GM12878 (cell line): ENCODE measurements at regions not wholly inside any gene's neighbourhood (a gene's known extent, or its start where the extent isn't known, plus 50 kb on each side); places are given as distances from the start of the nearest gene placed in this dataset.

Experiments used
- ATAC-seq: fragments of 200-7000 bp; cut with Tn5 transposase; 3 replicates; pipeline ENCODE4 v1.9.1; 2020; ENCODE audit warnings: mild to moderate bottlenecking, moderate library complexity
- BruUV-seq: library from RNA; stranded (reverse); fragments of 400-500 nt; replicated peaks from 2 replicates; lab custom pipeline; 2021; lab: Mats Ljungman, UMichigan
- CTCF ChIA-PET: fragments of 300-600 bp; sonication (Branson Sonifier 250); formaldehyde crosslinking; extraction: SDS; loops from one replicate; lab custom pipeline; 2021; ENCODE audit warnings: inconsistent platforms; lab: Yijun Ruan, JAX
- POLR2A ChIA-PET: fragments of 350-600 bp; formaldehyde crosslinking; extraction: SDS; loops from one replicate; lab custom pipeline; 2021; ENCODE audit warnings: inconsistent platforms; lab: Charles Lee
- RAD21 ChIA-PET: fragments of 300-600 bp; sonication (Branson Sonifier 250); formaldehyde crosslinking; loops from one replicate; lab custom pipeline; 2023; ENCODE audit warnings: antibody characterized with exemption; ENCODE audit not compliant: unreplicated experiment; lab: Charles Lee
- SMC1A ChIA-PET: fragments of 300-600 bp; sonication (Branson Sonifier 250); formaldehyde crosslinking; loops from one replicate; lab custom pipeline; 2023; ENCODE audit not compliant: unreplicated experiment, uncharacterized antibody; lab: Charles Lee
- DNase-seq: peaks from one replicate; pipeline ENCODE4 v3.0.0-alpha.2; 2011; ENCODE audit warnings: low read depth, low spot score
- FAIRE-seq: peaks from 3 replicates; lab custom pipeline; 2011; peaks lifted over from hg19 to GRCh38; lab: Jason Lieb, UNC
- H2AFZ ChIP-seq: 2 replicates; pipeline ENCODE4 v1.6.0; 2011; ENCODE audit warnings: low read depth, low read length, control low read depth; ENCODE audit not compliant: control insufficient read depth
- H3K27ac ChIP-seq: 2 replicates; pipeline ENCODE4 v1.5.1; 2011; ENCODE audit warnings: control low read depth; ENCODE audit not compliant: control insufficient read depth, insufficient read depth
- H3K27me3 ChIP-seq, 2 experiments: replicated peaks in 1 of 2; 2 replicates each; pipeline versions ENCODE4 v1.6.0 to v1.6.1; 2011; ENCODE audit warnings: low read length in 1 of 2; ENCODE audit not compliant: control insufficient read depth in 2 of 2, insufficient read depth in 2 of 2
- H3K36me3 ChIP-seq, 2 experiments: 2 replicates each; pipeline ENCODE4 v1.5.1; 2011; ENCODE audit warnings: low read length in 1 of 2; ENCODE audit not compliant: control insufficient read depth in 2 of 2, insufficient read depth in 2 of 2
- H3K4me1 ChIP-seq: 2 replicates; pipeline ENCODE4 v1.6.1; 2011; ENCODE audit warnings: mild to moderate bottlenecking, low read length, moderate library complexity, mixed read lengths; ENCODE audit not compliant: control insufficient read depth, insufficient read depth
- H3K4me2 ChIP-seq: 2 replicates; pipeline ENCODE4 v1.6.0; 2011; ENCODE audit warnings: control low read depth; ENCODE audit not compliant: control insufficient read depth, insufficient read depth
- H3K4me3 ChIP-seq: fragments of 200-600 bp; sonication (generic); 2 replicates; pipeline ENCODE4 v1.5.1; 2016
- H3K79me2 ChIP-seq: 2 replicates; pipeline ENCODE4 v1.6.0; 2011; ENCODE audit warnings: low read length; ENCODE audit not compliant: control insufficient read depth, insufficient read depth
- H3K9ac ChIP-seq: 2 replicates; pipeline ENCODE4 v1.8.0; 2011; ENCODE audit warnings: low read length, control low read depth, mixed read lengths; ENCODE audit not compliant: control insufficient read depth, insufficient read depth
- H3K9me3 ChIP-seq: replicated peaks from 3 replicates; pipeline ENCODE4 v1.5.1; 2011; ENCODE audit warnings: mild to moderate bottlenecking, low read length; ENCODE audit not compliant: control insufficient read depth, insufficient read depth
- H4K20me1 ChIP-seq: 2 replicates; pipeline ENCODE4 v1.6.0; 2011; ENCODE audit not compliant: control insufficient read depth, insufficient read depth
- BHLHE40 ChIP-seq, 2 experiments: fragments of 450-650 bp in 1 of 2; IDR thresholded peaks; 2 replicates each; pipeline ENCODE4 v1.6.1; 2011 to 2017; ENCODE audit warnings: low read depth in 2 of 2, borderline replicate concordance in 1 of 2, improper control_type of control experiment in 1 of 2, low read length in 1 of 2, mild to moderate bottlenecking in 1 of 2
- BMI1 ChIP-seq: fragments of 450-650 bp; IDR thresholded peaks from 2 replicates; pipeline ENCODE4 v1.6.1; 2016; ENCODE audit warnings: mild to moderate bottlenecking, moderate library complexity, borderline replicate concordance
- EED ChIP-seq: sonication (generic); IDR thresholded peaks from 2 replicates; pipeline ENCODE4 v1.6.1; 2016; ENCODE audit warnings: antibody characterized with exemption, low read depth
- EP300 ChIP-seq, 2 experiments: fragments of 150-350 bp in 1 of 2; IDR thresholded peaks; 2 replicates each; pipeline ENCODE4 v1.6.1; 2011 to 2012; ENCODE audit warnings: low read depth in 2 of 2, low read length in 2 of 2, borderline replicate concordance in 1 of 2, improper control_type of control experiment in 1 of 2, inconsistent platforms in 1 of 2; ENCODE audit not compliant: control insufficient read depth in 1 of 2
- RUNX3 ChIP-seq: IDR thresholded peaks from 2 replicates; pipeline ENCODE4 v1.6.1; 2012; ENCODE audit warnings: low read length, inconsistent platforms
- WGBS: methylation state at CpG from one replicate; pipeline ENCODE4 v1.1.6; 2016; ENCODE audit warnings: low lambda C conversion rate; ENCODE audit not compliant: insufficient replicate concordance, insufficient coverage; ENCODE audit errors: missing lambda C conversion rate; 5-methylcytosine and 5-hydroxymethylcytosine counted together
- in situ Hi-C: fragments of 300-500 bp; cut with MboI; formaldehyde crosslinking; loops from 9 replicates; pipeline ENCODE4 v1.14.3; 2018; ENCODE audit warnings: mixed read lengths
- intact Hi-C: fragments of 100-400 bp; cut with micrococcal nuclease; formaldehyde crosslinking; loops from one replicate; pipeline ENCODE4 v1.14.2; 2022; ENCODE audit not compliant: unreplicated experiment
- TF ChIP-seq, protein P1 (sequence below): fragments of 450-650 bp; IDR thresholded peaks from 2 replicates; pipeline ENCODE4 v1.6.1; 2017; ENCODE audit warnings: mild to moderate bottlenecking
- TF ChIP-seq, protein P2 (sequence below): fragments of 450-650 bp; conservative IDR thresholded peaks from 2 replicates; pipeline ENCODE4 v1.6.1; 2017; ENCODE audit warnings: mild to moderate bottlenecking, moderate library complexity

DNA sequence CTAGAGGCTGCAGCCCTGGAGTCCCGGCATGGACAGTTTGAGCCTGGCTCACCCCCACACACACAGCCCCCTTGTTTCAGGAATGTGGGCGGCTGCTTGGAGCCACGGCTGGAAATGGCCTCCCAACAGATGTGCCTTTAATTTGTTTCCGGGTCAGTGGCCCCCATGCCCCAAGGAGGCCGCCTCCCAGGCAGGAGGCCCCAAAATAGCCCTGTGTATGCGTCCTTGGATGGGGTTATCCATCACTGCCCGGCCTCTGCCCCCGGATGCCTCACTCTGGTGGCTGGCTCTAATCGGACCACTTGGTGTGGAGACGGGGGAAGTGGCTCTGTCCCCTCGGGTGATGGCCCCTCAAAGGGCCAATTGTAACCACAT is 151.9 kb upstream of the MYCN start:
- CTCF ChIA-PET: no interaction called here
- ATAC-seq: no peak
- RAD21 ChIA-PET: no interaction called here
- Histone ChIP-seq H3K27ac (no peak overlapping the region), H3K79me2 (no peaks in the 10 kb centered on the region), H4K20me1 (no peaks in the 10 kb centered on the region), H2AFZ (no peak overlapping the region), H3K4me2 (no peak overlapping the region), H3K9me3 (no peaks in the 10 kb centered on the region), H3K36me3 (no peaks in the 10 kb centered on the region), H3K4me1 (no peaks in the 10 kb centered on the region), H3K4me3 (no peak overlapping the region), H3K9ac (no peak overlapping the region), H3K27me3 (peaks cover 0 to 2% of the 10 kb centered on the region in 2 experiments; a peak in 2 of 4 replicates)
- no TSS peak for BruUV-seq
- no peak for TF ChIP-seq EED
- TF ChIP-seq, protein P1, sequence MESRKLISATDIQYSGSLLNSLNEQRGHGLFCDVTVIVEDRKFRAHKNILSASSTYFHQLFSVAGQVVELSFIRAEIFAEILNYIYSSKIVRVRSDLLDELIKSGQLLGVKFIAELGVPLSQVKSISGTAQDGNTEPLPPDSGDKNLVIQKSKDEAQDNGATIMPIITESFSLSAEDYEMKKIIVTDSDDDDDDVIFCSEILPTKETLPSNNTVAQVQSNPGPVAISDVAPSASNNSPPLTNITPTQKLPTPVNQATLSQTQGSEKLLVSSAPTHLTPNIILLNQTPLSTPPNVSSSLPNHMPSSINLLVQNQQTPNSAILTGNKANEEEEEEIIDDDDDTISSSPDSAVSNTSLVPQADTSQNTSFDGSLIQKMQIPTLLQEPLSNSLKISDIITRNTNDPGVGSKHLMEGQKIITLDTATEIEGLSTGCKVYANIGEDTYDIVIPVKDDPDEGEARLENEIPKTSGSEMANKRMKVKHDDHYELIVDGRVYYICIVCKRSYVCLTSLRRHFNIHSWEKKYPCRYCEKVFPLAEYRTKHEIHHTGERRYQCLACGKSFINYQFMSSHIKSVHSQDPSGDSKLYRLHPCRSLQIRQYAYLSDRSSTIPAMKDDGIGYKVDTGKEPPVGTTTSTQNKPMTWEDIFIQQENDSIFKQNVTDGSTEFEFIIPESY: no peak
- SMC1A ChIA-PET: no interaction called here
- 20% methylated on average over 11 of the region's 11 CpGs for WGBS
- no peak for DNase-seq
- no peak for FAIRE-seq
- in situ Hi-C loops (no loop called here), intact Hi-C loops (no loop called here)
- POLR2A ChIA-PET: no interaction called here

DNA sequence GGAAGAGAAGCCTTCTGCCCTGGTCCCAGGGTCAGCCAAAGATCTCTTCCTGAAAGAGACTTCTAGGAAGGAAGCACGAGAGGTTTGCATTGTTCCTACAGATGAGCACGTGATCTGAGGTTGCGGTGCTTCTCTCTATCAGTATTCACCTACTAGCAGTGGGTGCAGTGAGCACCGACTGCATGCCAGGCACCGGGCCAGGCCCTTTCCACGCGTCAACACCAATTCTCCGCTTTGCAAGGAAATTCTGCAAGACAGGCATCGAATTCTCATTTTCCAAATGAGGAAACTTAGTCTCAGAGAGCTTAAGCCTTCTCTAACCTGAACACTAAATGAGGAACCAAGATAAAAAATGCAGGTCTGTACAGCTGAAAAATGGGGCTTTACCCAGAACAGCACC is 151.5 kb upstream of the MYCN start:
- Histone ChIP-seq H3K9me3 (no peaks in the 10 kb centered on the region), H3K27ac (no peak overlapping the region), H3K36me3 (no peaks in the 10 kb centered on the region), H3K4me1 (no peaks in the 10 kb centered on the region), H3K4me2 (no peak overlapping the region), H3K4me3 (no peak overlapping the region), H3K27me3 (peaks cover 0 to 2% of the 10 kb centered on the region in 2 experiments; a peak in 2 of 4 replicates), H4K20me1 (no peaks in the 10 kb centered on the region), H3K79me2 (no peaks in the 10 kb centered on the region), H3K9ac (no peak overlapping the region), H2AFZ (no peak overlapping the region)
- DNase-seq (no peak), FAIRE-seq (no peak), ATAC-seq (no peak)
- RAD21 ChIA-PET: no interaction called here
- SMC1A ChIA-PET: no interaction called here
- intact Hi-C loops: no loop called here
- CTCF ChIA-PET: no interaction called here
- no TSS peak for BruUV-seq
- no peak for TF ChIP-seq BHLHE40 (IDR thresholded peaks at IDR 0.05; ENCODE audit: borderline replicate concordance in 1 of 2, low read depth in 2 of 2, low read length in 1 of 2)
- TF ChIP-seq BMI1: no peak
- TF ChIP-seq, protein P2, sequence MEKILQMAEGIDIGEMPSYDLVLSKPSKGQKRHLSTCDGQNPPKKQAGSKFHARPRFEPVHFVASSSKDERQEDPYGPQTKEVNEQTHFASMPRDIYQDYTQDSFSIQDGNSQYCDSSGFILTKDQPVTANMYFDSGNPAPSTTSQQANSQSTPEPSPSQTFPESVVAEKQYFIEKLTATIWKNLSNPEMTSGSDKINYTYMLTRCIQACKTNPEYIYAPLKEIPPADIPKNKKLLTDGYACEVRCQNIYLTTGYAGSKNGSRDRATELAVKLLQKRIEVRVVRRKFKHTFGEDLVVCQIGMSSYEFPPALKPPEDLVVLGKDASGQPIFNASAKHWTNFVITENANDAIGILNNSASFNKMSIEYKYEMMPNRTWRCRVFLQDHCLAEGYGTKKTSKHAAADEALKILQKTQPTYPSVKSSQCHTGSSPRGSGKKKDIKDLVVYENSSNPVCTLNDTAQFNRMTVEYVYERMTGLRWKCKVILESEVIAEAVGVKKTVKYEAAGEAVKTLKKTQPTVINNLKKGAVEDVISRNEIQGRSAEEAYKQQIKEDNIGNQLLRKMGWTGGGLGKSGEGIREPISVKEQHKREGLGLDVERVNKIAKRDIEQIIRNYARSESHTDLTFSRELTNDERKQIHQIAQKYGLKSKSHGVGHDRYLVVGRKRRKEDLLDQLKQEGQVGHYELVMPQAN: no peak
- TF ChIP-seq RUNX3: no peak
- TF ChIP-seq EP300 (IDR thresholded peaks at IDR 0.05; ENCODE audit: borderline replicate concordance in 1 of 2, control insufficient read depth in 1 of 2, low read depth in 2 of 2, low read length in 2 of 2): no peak
- POLR2A ChIA-PET: no interaction called here
- in situ Hi-C loops: no loop called here
- 62% methylated on average over 9 of the region's 9 CpGs for WGBS
